Keratinocyte (primary cell): ENCODE measurements at regions not wholly inside any gene's neighbourhood (a gene's known extent, or its start where the extent isn't known, plus 50 kb on each side); places are given as distances from the start of the nearest gene placed in this dataset.

Source experiments
- DNase-seq: peaks from one replicate; pipeline ENCODE4 v3.0.0-alpha.2; 2011; ENCODE audit warnings: low read depth, missing footprints, low spot score
- FAIRE-seq: peaks from 2 replicates; lab custom pipeline; 2011; peaks lifted over from hg19 to GRCh38; lab: Jason Lieb, UNC
- H2AFZ ChIP-seq: 2 replicates; pipeline ENCODE4 v1.6.0; 2012; ENCODE audit warnings: low read length, control low read depth, inconsistent platforms; ENCODE audit not compliant: control insufficient read depth
- H3K27ac ChIP-seq: 2 replicates; pipeline ENCODE4 v1.5.1; 2011; ENCODE audit warnings: low read length; ENCODE audit not compliant: control insufficient read depth, insufficient read depth
- H3K27me3 ChIP-seq: 3 replicates; pipeline ENCODE4 v1.6.0; 2011; ENCODE audit warnings: low read length; ENCODE audit not compliant: control insufficient read depth, insufficient read depth; ENCODE audit errors: extremely low read depth
- H3K36me3 ChIP-seq, 2 experiments: 2 replicates in 1 of 2; 3 replicates in 1 of 2; pipeline ENCODE4 v1.5.1; 2011; ENCODE audit warnings: low read length in 2 of 2, mild to moderate bottlenecking in 1 of 2; ENCODE audit not compliant: control insufficient read depth in 2 of 2, insufficient read depth in 2 of 2; ENCODE audit errors: extremely low read depth in 1 of 2
- H3K4me1 ChIP-seq: 3 replicates; pipeline ENCODE4 v1.5.1; 2011; ENCODE audit warnings: low read length; ENCODE audit not compliant: control insufficient read depth, insufficient read depth; ENCODE audit errors: extremely low read depth
- H3K4me2 ChIP-seq: 3 replicates; pipeline ENCODE4 v1.6.0; 2011; ENCODE audit warnings: low read depth, low read length; ENCODE audit not compliant: control insufficient read depth, insufficient read depth; ENCODE audit errors: extremely low read depth
- H3K4me3 ChIP-seq, 3 experiments: fragments of 200-600 bp in 1 of 3; sonication (generic) in 1 of 3; 2 replicates in 2 of 3; 3 replicates in 1 of 3; pipeline ENCODE4 v1.5.1; 2011 to 2016; ENCODE audit warnings: low read length in 3 of 3, mild to moderate bottlenecking in 3 of 3, control low read depth in 2 of 3, inconsistent platforms in 1 of 3, low read depth in 1 of 3, mixed read lengths in 1 of 3, mixed run types in 1 of 3, moderate library complexity in 1 of 3; ENCODE audit not compliant: control insufficient read depth in 2 of 3, insufficient read depth in 2 of 3; ENCODE audit errors: extremely low read depth in 1 of 3
- H3K79me2 ChIP-seq: 2 replicates; pipeline ENCODE4 v1.6.0; 2012; ENCODE audit warnings: low read length; ENCODE audit not compliant: control insufficient read depth, insufficient read depth
- H3K9ac ChIP-seq: 3 replicates; pipeline ENCODE4 v1.6.0; 2011; ENCODE audit warnings: low read length; ENCODE audit not compliant: control insufficient read depth, insufficient read depth; ENCODE audit errors: extremely low read depth
- H3K9me1 ChIP-seq: 3 replicates; pipeline ENCODE4 v1.6.0; 2011; ENCODE audit warnings: low read length; ENCODE audit not compliant: control insufficient read depth, insufficient read depth; ENCODE audit errors: extremely low read depth
- H3K9me3 ChIP-seq: 2 replicates; pipeline ENCODE4 v1.5.1; 2012; ENCODE audit warnings: low read depth, low read length; ENCODE audit not compliant: control insufficient read depth
- H4K20me1 ChIP-seq: 3 replicates; pipeline ENCODE4 v1.6.0; 2011; ENCODE audit warnings: low read length; ENCODE audit not compliant: control insufficient read depth, insufficient read depth; ENCODE audit errors: extremely low read depth
- EZH2 ChIP-seq: IDR thresholded peaks from one replicate; pipeline ENCODE4 v1.6.1; 2012; ENCODE audit warnings: inconsistent platforms, mild to moderate bottlenecking, low read length, moderate library complexity
- dilution Hi-C: fragments of 300-500 bp; cut with MboI; formaldehyde crosslinking; loops from one replicate; pipeline ENCODE4 v1.7.0; 2020; ENCODE audit warnings: low sequenced_read_pairs; ENCODE audit not compliant: extremely low pct_ligation_motif_present
- TF ChIP-seq, protein P1 (sequence below), 3 experiments: IDR thresholded peaks in 1 of 3; conservative IDR thresholded peaks in 1 of 3; optimal IDR thresholded peaks in 1 of 3; 2 replicates in 2 of 3; 3 replicates in 1 of 3; pipeline versions ENCODE3 to v1.5.1; 2011; ENCODE audit warnings: low read length in 3 of 3, mild to moderate bottlenecking in 3 of 3, moderate library complexity in 2 of 3, control low read depth in 1 of 3, inconsistent platforms in 1 of 3; ENCODE audit not compliant: insufficient read depth in 2 of 3; ENCODE audit errors: extremely low read depth in 1 of 3

DNA sequence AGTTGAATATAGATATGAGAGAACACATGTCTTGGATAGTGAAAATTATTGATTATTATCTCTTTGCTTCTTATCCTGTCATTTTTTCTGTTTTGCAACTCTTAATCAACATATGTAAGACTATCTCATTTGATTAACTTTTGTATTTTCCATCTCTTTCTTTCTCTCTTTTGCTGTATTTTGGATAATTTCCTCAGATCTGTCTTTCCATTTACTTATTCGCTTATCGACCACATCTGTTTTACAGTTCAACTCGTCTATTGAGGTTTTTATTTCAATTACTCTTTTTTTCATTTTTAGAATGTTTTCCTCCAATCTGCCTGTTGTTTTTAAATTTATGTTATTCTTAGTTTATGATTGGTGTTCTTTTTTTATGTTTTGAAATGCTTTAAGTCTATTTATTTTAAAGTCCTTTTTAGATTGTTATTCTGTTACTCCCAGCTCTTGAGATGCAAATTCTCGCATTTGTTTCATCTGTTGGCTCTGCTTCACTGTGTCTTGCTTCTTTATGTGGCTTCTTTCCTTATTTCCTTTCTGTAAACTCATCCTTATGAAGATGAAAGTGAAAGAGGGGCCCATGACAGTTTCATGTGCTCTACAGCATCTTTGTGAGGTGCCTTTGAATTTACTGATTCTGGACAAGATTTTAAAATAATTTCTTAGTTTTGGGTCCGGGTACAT, 87.8 kb upstream of the IRX5 start:
- TF ChIP-seq EZH2 = no peak
- TF ChIP-seq, protein P1, sequence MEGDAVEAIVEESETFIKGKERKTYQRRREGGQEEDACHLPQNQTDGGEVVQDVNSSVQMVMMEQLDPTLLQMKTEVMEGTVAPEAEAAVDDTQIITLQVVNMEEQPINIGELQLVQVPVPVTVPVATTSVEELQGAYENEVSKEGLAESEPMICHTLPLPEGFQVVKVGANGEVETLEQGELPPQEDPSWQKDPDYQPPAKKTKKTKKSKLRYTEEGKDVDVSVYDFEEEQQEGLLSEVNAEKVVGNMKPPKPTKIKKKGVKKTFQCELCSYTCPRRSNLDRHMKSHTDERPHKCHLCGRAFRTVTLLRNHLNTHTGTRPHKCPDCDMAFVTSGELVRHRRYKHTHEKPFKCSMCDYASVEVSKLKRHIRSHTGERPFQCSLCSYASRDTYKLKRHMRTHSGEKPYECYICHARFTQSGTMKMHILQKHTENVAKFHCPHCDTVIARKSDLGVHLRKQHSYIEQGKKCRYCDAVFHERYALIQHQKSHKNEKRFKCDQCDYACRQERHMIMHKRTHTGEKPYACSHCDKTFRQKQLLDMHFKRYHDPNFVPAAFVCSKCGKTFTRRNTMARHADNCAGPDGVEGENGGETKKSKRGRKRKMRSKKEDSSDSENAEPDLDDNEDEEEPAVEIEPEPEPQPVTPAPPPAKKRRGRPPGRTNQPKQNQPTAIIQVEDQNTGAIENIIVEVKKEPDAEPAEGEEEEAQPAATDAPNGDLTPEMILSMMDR (optimal IDR thresholded peaks at IDR 0.05 in 1 of 3, IDR thresholded peaks at IDR 0.05 in 1 of 3, conservative IDR thresholded peaks at IDR 0.05 in 1 of 3; ENCODE audit: extremely low read depth in 1 of 3, insufficient read depth in 2 of 3, low read length in 3 of 3) = no peak
- Histone ChIP-seq H3K4me2 (peak overlapping the region; percentile 26), H3K4me1 (peaks cover 24% of the 10 kb centered on the region), H3K9me3 (no peaks in the 10 kb centered on the region), H3K36me3 (no peaks in the 10 kb centered on the region), H2AFZ (peak overlapping the region; percentile 42), H3K27me3 (no peaks in the 10 kb centered on the region), H3K79me2 (no peaks in the 10 kb centered on the region), H3K9ac (no peak overlapping the region), H3K4me3 (no peak overlapping the region), H4K20me1 (no peaks in the 10 kb centered on the region), H3K27ac (peak overlapping the region; percentile 23), H3K9me1 (no peaks in the 10 kb centered on the region)
- dilution Hi-C loops = no loop called here
- no peak for FAIRE-seq
- no peak for DNase-seq

DNA sequence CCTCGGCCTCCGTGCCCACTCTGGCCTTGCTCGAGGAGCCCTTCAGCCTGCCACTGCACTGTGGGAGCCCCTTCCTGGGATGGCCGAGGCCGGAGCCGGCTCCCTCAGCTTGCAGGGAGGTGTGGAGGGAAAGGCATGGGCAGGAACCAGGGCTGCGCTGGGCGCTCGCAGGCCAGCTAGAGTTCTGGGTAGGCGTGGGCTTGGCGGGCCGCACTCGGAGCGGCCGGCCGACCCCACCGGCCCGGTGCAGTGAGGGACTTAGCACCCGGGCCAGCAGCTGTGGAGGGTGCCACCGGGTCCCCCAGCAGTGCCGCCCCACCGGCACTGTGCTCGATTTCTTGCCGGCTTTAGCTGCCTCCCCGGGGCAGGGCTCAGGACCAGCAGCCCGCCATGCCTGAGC, 101.0 kb upstream of the IRX5 start:
- H3K36me3 ChIP-seq = no peaks in the 10 kb centered on the region
- dilution Hi-C loops = no loop called here
- no peak for TF ChIP-seq EZH2
- TF ChIP-seq, protein P1 (optimal IDR thresholded peaks at IDR 0.05 in 1 of 3, IDR thresholded peaks at IDR 0.05 in 1 of 3, conservative IDR thresholded peaks at IDR 0.05 in 1 of 3; ENCODE audit: extremely low read depth in 1 of 3, insufficient read depth in 2 of 3, low read length in 3 of 3) = no peak
- no peak overlapping the region for H3K4me2 ChIP-seq
- H4K20me1 ChIP-seq = no peaks in the 10 kb centered on the region
- no peaks in the 10 kb centered on the region for H3K79me2 ChIP-seq
- no peak overlapping the region for H3K27ac ChIP-seq
- H3K9ac ChIP-seq = no peak overlapping the region
- no peaks in the 10 kb centered on the region for H3K9me1 ChIP-seq
- DNase-seq (no peak), FAIRE-seq (no peak)
- H2AFZ ChIP-seq = no peak overlapping the region
- H3K4me1 ChIP-seq = no peaks in the 10 kb centered on the region
- H3K4me3 ChIP-seq = no peak overlapping the region
- H3K9me3 ChIP-seq = no peaks in the 10 kb centered on the region
- H3K27me3 ChIP-seq = no peaks in the 10 kb centered on the region
